ENCODE measurements at regions not wholly inside any gene's neighbourhood (a gene's known extent, or its start where the extent isn't known, plus 50 kb on each side); places are given as distances from the start of the nearest gene placed in this dataset.

- no peak for DNase-seq (ENCODE audit: low read depth in 2 of 2)
Measured at GRCh38 chr6:33967966-33968724, 164.3 kb upstream of the MLN start.

- no peak for DNase-seq (ENCODE audit: low read depth in 2 of 2)
Measured at GRCh38 chr6:33967265-33967767, 163.5 kb upstream of the MLN start.

GRCh38 chr6:33966536-33966935 is 162.7 kb upstream of the MLN start:
- DNase-seq (ENCODE audit: low read depth in 2 of 2): no peak

- no peak for DNase-seq (ENCODE audit: low read depth in 2 of 2)
Measured at GRCh38 chr6:33965766-33966165, 162.0 kb upstream of the MLN start.

- DNase-seq (ENCODE audit: low read depth in 2 of 2): no peak
Measured at GRCh38 chr6:33964387-33964786, 160.6 kb upstream of the MLN start.

GRCh38 chr6:33963136-33963750 is 159.4 kb upstream of the MLN start:
- DNase-seq (ENCODE audit: low read depth in 2 of 2): no peak

- DNase-seq (ENCODE audit: low read depth in 2 of 2): no peak
Measured at GRCh38 chr6:33962246-33963027, 158.6 kb upstream of the MLN start.

GRCh38 chr6:33961691-33962090 is 157.9 kb upstream of the MLN start:
- DNase-seq (ENCODE audit: low read depth in 2 of 2): no peak

GRCh38 chr6:33960345-33961313 is 156.8 kb upstream of the MLN start:
- DNase-seq (ENCODE audit: low read depth in 2 of 2): no peak

- no peak for DNase-seq (ENCODE audit: low read depth in 2 of 2)
Measured at GRCh38 chr6:33959661-33960344, 156.0 kb upstream of the MLN start.

GRCh38 chr6:33959329-33959651 is 155.5 kb upstream of the MLN start:
- no peak for DNase-seq (ENCODE audit: low read depth in 2 of 2)

- DNase-seq (ENCODE audit: low read depth in 2 of 2): no peak
Measured at GRCh38 chr6:33958526-33959328, 154.9 kb upstream of the MLN start.

- DNase-seq (ENCODE audit: low read depth in 2 of 2): no peak
Measured at GRCh38 chr6:33957892-33958525, 154.2 kb upstream of the MLN start.

GRCh38 chr6:33957131-33957891 is 153.5 kb upstream of the MLN start:
- no peak for DNase-seq (ENCODE audit: low read depth in 2 of 2)

GRCh38 chr6:33956206-33956605 is 152.4 kb upstream of the MLN start:
- DNase-seq (ENCODE audit: low read depth in 2 of 2): no peak

- no peak for DNase-seq (ENCODE audit: low read depth in 2 of 2)
Measured at GRCh38 chr6:33955566-33955965, 151.8 kb upstream of the MLN start.

- no peak for DNase-seq (ENCODE audit: low read depth in 2 of 2)
Measured at GRCh38 chr6:33954453-33954852, 150.7 kb upstream of the MLN start.

GRCh38 chr6:33953171-33953570 is 149.4 kb upstream of the MLN start:
- no peak for DNase-seq (ENCODE audit: low read depth in 2 of 2)

- no peak for DNase-seq (ENCODE audit: low read depth in 2 of 2)
Measured at GRCh38 chr6:33952016-33952415, 148.2 kb upstream of the MLN start.
